H1 (cell line): ENCODE measurements at regions not wholly inside any gene's neighbourhood (a gene's known extent, or its start where the extent isn't known, plus 50 kb on each side); places are given as distances from the start of the nearest gene placed in this dataset.

Experiments used
- BCL11A ChIP-seq, 2 experiments: IDR thresholded peaks; one replicate each; pipeline ENCODE4 v1.6.1; 2011; ENCODE audit warnings: low read depth in 2 of 2, low read length in 2 of 2, mild to moderate bottlenecking in 2 of 2
- CTBP2 ChIP-seq: IDR thresholded peaks from 2 replicates; pipeline ENCODE4 v1.7.0; 2011; ENCODE audit warnings: borderline replicate concordance, mild to moderate bottlenecking, moderate library complexity, mixed read lengths, low read length; ENCODE audit not compliant: insufficient read depth, insufficient read length
- TAF7 ChIP-seq: optimal IDR thresholded peaks from 2 replicates; pipeline ENCODE3; 2011; ENCODE audit warnings: low read depth, mild to moderate bottlenecking, inconsistent platforms, low read length, moderate library complexity, borderline replicate concordance
- TF ChIP-seq, protein P1 (sequence below): fragments of 300-600 bp; sonication (generic); IDR thresholded peaks from 2 replicates; pipeline ENCODE4 v1.7.1; 2012; ENCODE audit warnings: low read length, moderate library complexity, mild to moderate bottlenecking, inconsistent platforms; ENCODE audit not compliant: insufficient replicate concordance
- TF ChIP-seq, protein P2 (sequence below): IDR thresholded peaks from 2 replicates; pipeline ENCODE4 v1.6.1; 2012; ENCODE audit warnings: inconsistent platforms

GRCh38 chr10:118491055-118491454, 104.4 kb downstream of the PRLHR start (continued):
- TF ChIP-seq, protein P1, sequence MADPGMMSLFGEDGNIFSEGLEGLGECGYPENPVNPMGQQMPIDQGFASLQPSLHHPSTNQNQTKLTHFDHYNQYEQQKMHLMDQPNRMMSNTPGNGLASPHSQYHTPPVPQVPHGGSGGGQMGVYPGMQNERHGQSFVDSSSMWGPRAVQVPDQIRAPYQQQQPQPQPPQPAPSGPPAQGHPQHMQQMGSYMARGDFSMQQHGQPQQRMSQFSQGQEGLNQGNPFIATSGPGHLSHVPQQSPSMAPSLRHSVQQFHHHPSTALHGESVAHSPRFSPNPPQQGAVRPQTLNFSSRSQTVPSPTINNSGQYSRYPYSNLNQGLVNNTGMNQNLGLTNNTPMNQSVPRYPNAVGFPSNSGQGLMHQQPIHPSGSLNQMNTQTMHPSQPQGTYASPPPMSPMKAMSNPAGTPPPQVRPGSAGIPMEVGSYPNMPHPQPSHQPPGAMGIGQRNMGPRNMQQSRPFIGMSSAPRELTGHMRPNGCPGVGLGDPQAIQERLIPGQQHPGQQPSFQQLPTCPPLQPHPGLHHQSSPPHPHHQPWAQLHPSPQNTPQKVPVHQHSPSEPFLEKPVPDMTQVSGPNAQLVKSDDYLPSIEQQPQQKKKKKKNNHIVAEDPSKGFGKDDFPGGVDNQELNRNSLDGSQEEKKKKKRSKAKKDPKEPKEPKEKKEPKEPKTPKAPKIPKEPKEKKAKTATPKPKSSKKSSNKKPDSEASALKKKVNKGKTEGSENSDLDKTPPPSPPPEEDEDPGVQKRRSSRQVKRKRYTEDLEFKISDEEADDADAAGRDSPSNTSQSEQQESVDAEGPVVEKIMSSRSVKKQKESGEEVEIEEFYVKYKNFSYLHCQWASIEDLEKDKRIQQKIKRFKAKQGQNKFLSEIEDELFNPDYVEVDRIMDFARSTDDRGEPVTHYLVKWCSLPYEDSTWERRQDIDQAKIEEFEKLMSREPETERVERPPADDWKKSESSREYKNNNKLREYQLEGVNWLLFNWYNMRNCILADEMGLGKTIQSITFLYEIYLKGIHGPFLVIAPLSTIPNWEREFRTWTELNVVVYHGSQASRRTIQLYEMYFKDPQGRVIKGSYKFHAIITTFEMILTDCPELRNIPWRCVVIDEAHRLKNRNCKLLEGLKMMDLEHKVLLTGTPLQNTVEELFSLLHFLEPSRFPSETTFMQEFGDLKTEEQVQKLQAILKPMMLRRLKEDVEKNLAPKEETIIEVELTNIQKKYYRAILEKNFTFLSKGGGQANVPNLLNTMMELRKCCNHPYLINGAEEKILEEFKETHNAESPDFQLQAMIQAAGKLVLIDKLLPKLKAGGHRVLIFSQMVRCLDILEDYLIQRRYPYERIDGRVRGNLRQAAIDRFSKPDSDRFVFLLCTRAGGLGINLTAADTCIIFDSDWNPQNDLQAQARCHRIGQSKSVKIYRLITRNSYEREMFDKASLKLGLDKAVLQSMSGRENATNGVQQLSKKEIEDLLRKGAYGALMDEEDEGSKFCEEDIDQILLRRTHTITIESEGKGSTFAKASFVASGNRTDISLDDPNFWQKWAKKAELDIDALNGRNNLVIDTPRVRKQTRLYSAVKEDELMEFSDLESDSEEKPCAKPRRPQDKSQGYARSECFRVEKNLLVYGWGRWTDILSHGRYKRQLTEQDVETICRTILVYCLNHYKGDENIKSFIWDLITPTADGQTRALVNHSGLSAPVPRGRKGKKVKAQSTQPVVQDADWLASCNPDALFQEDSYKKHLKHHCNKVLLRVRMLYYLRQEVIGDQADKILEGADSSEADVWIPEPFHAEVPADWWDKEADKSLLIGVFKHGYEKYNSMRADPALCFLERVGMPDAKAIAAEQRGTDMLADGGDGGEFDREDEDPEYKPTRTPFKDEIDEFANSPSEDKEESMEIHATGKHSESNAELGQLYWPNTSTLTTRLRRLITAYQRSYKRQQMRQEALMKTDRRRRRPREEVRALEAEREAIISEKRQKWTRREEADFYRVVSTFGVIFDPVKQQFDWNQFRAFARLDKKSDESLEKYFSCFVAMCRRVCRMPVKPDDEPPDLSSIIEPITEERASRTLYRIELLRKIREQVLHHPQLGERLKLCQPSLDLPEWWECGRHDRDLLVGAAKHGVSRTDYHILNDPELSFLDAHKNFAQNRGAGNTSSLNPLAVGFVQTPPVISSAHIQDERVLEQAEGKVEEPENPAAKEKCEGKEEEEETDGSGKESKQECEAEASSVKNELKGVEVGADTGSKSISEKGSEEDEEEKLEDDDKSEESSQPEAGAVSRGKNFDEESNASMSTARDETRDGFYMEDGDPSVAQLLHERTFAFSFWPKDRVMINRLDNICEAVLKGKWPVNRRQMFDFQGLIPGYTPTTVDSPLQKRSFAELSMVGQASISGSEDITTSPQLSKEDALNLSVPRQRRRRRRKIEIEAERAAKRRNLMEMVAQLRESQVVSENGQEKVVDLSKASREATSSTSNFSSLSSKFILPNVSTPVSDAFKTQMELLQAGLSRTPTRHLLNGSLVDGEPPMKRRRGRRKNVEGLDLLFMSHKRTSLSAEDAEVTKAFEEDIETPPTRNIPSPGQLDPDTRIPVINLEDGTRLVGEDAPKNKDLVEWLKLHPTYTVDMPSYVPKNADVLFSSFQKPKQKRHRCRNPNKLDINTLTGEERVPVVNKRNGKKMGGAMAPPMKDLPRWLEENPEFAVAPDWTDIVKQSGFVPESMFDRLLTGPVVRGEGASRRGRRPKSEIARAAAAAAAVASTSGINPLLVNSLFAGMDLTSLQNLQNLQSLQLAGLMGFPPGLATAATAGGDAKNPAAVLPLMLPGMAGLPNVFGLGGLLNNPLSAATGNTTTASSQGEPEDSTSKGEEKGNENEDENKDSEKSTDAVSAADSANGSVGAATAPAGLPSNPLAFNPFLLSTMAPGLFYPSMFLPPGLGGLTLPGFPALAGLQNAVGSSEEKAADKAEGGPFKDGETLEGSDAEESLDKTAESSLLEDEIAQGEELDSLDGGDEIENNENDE: no peak
- TF ChIP-seq, protein P2, sequence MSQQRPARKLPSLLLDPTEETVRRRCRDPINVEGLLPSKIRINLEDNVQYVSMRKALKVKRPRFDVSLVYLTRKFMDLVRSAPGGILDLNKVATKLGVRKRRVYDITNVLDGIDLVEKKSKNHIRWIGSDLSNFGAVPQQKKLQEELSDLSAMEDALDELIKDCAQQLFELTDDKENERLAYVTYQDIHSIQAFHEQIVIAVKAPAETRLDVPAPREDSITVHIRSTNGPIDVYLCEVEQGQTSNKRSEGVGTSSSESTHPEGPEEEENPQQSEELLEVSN: no peak
- TF ChIP-seq CTBP2 (no peak), TAF7 (no peak), BCL11A (IDR thresholded peaks at IDR 0.05; ENCODE audit: low read depth in 2 of 2, low read length in 2 of 2) (no peak)
